8988T (cell line): ENCODE measurements at regions not wholly inside any gene's neighbourhood (a gene's known extent, or its start where the extent isn't known, plus 50 kb on each side); places are given as distances from the start of the nearest gene placed in this dataset.
"Not testable (repeated sequence)": the region's sequence is repeated elsewhere in the genome, so short reads cannot be mapped to it uniquely, and the experiment has no call there.

Experiments
- DNase-seq: peaks from one replicate; pipeline ENCODE4 v3.0.0; 2011

GRCh38 chr3:152103257-152103656, 165.5 kb upstream of the MBNL1 start:
- DNase-seq, result no peak

- DNase-seq, result no peak
These were observed 163.8 kb upstream of the MBNL1 start for GRCh38 chr3:152104847-152105415.

- no peak for DNase-seq
These were observed 163.3 kb upstream of the MBNL1 start for GRCh38 chr3:152105446-152105845.

- DNase-seq, result no peak
These were observed 159.7 kb upstream of the MBNL1 start for GRCh38 chr3:152109038-152109437.

- DNase-seq, result no peak
These were observed 155.3 kb upstream of the MBNL1 start for GRCh38 chr3:152113413-152113812.

- DNase-seq, result no peak
These were observed 154.6 kb upstream of the MBNL1 start for GRCh38 chr3:152113992-152114651.

DNA sequence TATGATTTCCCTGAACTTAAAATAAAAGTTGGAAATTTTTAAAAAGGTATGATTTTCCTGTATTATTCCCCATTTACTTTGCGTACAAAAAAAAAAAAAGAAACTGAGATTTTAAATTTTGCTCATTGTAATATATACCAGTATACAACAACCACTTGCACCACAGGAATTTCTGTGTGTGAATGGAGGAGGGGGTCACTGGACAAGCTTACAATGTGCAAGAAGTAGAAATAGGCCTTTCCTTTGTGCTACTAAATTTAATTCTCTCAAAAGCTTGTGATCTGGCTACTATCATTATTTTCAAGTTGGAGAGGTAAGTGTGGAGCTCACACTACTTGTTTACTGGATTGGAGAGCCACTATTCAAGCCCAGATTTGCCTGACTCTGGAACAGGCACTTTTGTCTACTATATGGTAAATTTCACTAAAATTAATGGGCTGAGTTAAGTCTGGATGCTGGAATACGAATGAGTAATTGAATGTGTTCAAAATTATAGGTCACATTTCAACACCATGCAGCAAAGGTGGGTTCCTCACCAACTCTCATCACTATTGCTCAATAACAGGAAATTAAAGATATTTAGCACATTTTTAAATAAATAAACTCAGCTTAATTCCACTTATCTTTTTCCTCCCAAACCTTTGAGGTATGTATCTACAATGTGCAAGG, 148.0 kb upstream of the MBNL1 start:
- DNase-seq, result no peak

DNA sequence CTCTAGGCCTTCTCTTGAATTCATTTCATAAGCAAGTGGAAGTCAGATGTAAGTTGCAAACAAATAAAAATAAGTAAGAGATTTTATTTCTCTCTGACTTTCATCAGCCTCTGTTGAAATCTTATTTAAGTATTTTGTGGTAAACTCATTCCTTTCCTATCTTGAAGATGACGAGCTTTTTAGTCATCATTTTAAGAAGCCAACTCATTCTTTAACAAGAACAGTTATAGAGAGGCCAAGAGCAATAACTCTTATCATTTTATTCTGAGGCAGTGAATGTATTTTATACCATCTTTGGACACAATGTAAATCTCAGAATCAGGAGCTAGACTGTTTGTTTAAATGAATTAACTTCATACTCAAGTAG, 147.5 kb upstream of the MBNL1 start:
- DNase-seq, result no peak

GRCh38 chr3:152122851-152123250, 145.9 kb upstream of the MBNL1 start:
- no peak for DNase-seq

DNA sequence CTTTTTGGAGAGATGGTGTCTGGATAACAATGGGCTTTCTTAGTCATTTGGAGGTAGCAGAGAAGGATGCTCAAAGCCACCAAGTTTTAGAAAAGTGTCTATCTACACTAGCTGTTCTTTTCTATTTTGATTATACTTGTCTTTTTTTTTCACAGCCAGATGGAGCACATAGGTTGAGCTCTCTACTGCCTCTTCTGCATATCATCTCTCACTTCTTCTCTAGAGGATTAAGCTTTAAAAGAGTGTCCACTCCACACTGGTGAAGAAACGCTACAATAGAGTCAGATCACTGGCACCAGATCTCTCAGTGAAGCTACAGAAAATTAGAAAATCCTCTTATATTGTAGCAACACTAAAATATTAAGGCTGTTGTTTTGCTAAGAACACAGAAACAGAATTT, 145.3 kb upstream of the MBNL1 start:
- DNase-seq, result no peak

DNA sequence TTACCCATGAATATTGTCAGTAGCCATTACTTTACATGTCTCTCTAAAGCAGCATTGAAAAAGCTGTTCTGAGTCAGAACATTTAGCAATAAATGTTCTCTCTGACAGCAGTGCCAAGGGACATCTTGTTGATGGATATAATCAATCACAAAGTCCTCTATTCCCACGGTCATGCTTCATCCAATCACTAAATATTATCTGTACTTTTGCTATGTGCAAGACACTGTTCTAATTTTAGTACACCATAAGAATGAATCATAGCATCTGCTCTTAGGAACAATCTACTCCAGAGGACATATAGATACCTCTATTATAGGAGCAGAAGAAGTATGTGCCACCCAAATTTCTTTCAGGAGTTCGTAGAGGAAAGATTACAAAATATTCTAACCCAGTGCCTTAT, 142.5 kb upstream of the MBNL1 start:
- no peak for DNase-seq

DNA sequence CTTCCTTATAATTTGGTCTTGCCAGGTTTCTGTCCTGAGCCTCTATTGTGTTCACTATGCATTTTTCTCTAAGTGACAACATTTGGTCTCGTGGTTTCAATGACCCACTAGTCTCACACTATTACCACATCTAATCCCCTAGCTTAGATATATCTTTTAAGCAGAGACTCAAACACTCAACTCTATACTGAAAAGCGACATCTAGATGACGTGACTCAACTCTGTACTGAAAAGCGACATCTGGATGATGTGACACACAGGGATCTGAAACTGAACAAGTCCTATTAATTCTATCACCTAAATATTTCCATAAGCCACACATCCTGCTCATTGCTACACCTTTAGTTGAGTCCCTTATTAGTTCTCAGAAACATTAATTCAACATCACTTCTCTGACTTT, 141.7 kb upstream of the MBNL1 start:
- no peak for DNase-seq

GRCh38 chr3:152128356-152128755, 140.4 kb upstream of the MBNL1 start:
- no peak for DNase-seq

- no peak for DNase-seq
These were observed 129.1 kb upstream of the MBNL1 start for GRCh38 chr3:152139651-152140050.

GRCh38 chr3:152146461-152146860, 122.3 kb upstream of the MBNL1 start:
- DNase-seq, result no peak

- DNase-seq, result no peak
These were observed 121.0 kb upstream of the MBNL1 start for GRCh38 chr3:152147748-152148147.

DNA sequence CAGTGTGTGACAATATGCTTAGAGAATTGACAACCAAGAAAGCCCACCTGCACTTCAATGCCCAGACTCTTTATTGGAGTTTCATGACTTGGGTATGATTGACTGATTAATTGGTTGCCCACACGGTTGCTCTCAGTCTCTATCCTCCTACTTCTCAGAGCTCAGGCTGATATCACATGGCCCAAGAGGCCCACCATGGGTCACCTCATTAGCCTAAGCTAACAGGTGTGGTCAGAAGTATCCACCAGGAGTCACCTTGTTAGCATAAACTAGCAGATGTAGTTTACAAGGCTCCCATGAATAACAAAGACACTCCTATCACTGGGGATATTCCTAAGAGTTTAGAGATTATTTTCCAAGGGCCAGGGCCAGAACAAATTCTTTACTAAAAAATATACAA, 120.2 kb upstream of the MBNL1 start:
- DNase-seq, result no peak

GRCh38 chr3:152149832-152150231, 118.9 kb upstream of the MBNL1 start:
- no peak for DNase-seq

GRCh38 chr3:152151216-152151876, 117.4 kb upstream of the MBNL1 start:
- no peak for DNase-seq

DNA sequence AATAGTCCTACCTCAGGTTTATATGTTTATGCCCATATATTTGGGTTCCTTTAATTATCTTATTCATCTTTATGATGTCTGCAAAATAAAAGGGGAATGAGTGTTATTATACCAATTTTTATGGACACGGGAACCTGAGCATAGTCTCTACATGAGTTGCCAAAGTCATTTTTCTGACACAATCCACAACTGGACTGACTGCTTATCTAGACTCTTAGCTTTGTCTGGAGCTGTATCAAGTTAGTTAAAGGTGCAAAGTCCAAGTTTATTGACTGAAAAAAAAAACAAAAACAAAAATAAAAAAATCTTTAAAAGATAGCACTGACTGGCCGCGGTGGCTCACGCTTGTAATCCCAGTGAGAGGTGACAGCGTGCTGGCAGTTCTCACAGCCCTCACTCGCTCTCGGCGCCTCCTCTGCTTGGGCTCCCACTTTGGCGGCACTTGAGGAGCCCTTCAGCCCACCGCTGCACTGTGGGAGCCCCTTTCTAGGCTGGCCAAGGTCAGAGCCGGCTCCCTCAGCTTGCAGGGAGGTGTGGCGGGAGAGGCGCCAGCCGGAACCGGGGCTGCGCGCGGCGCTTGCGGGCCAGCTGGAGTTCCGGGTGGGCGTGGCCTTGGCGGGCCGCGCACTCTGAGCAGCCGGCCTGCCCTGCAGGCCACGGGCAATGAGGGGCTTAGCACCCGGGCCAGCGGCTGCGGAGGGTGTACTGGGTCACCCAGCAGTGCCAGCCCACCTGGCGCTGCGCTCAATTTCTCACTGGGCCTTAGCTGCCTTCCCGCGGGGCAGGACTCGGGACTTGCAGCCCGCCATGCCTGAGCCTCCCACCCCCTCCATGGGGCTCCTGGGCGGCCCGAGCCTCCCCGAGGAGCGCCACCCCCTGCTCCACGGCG, 116.6 kb upstream of the MBNL1 start:
- not testable (repeated sequence) for DNase-seq

- not testable (repeated sequence) for DNase-seq
These were observed 115.6 kb upstream of the MBNL1 start for GRCh38 chr3:152153115-152153514.

DNA sequence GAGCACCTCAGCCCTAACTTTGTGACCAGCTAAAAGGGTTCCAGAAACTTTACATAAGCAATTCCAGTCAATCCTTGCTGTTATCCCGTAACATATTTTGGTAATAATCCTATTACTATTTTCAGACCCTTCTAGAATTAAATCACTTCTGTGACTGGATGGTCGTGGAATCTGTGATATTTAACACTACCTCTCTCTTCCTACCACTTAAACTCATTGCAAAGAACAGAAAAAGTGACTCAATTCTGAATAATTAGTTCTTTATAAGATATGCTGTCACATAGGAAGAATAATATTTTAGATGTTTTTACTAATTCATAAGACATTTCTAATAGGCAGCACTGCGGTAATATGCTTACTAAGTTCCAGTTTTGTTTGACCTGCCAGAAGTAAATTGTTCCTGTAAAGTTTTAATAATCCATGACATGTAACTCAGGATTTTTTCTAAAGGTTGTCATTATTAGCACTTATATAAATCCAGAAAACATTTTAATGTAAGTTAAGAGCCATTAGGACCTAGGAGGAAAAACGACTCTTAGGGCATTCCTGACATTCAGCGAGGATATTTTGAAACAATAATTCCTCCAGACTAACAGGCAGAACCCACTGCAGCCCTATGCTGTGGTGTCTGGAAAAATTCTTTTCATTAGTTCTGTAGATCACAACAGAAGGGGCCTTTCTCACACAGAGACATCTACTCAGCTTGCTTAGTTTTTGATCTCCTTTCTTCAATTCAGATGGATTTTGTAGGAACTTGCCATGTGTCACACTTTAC, 113.3 kb upstream of the MBNL1 start:
- DNase-seq, result no peak
